DOHH2 (cell line): ENCODE measurements at regions not wholly inside any gene's neighbourhood (a gene's known extent, or its start where the extent isn't known, plus 50 kb on each side); places are given as distances from the start of the nearest gene placed in this dataset.

Source experiments
- EZH2phosphoT487 ChIP-seq: fragments of 200-600 bp; sonication (generic); IDR thresholded peaks from 2 replicates; pipeline ENCODE4 v1.6.1; 2017; ENCODE audit warnings: borderline replicate concordance, mild to moderate bottlenecking, antibody characterized with exemption, low read length, moderate library complexity, mixed read lengths
- TF ChIP-seq, protein P1 (sequence below): fragments of 200-600 bp; sonication (generic); IDR thresholded peaks from one replicate; pipeline ENCODE4 v1.5.1; 2014; ENCODE audit warnings: antibody characterized with exemption, mild to moderate bottlenecking, low read depth, low read length; ENCODE audit not compliant: poor library complexity, severe bottlenecking

DNA sequence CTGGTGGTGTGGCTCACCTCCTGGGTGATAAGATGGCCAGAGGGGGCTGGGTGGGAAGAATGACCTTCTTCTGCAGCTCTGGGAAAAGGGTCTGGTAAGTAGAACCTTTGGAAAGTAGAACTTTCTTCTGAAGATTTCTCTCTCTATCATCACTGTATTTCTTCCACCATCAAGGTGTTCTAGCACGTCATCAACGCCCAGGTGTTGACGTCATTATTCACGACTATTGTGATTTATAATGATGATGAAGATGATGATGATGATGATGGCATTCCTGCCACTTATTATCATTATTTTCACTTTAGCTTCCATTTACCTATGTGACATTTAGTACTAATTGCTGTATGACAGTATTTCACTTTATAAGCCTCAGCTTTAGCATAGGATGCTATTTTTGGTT is 525.6 kb upstream of the ADARB2 start:
- TF ChIP-seq EZH2phosphoT487, result no peak
- TF ChIP-seq, protein P1, sequence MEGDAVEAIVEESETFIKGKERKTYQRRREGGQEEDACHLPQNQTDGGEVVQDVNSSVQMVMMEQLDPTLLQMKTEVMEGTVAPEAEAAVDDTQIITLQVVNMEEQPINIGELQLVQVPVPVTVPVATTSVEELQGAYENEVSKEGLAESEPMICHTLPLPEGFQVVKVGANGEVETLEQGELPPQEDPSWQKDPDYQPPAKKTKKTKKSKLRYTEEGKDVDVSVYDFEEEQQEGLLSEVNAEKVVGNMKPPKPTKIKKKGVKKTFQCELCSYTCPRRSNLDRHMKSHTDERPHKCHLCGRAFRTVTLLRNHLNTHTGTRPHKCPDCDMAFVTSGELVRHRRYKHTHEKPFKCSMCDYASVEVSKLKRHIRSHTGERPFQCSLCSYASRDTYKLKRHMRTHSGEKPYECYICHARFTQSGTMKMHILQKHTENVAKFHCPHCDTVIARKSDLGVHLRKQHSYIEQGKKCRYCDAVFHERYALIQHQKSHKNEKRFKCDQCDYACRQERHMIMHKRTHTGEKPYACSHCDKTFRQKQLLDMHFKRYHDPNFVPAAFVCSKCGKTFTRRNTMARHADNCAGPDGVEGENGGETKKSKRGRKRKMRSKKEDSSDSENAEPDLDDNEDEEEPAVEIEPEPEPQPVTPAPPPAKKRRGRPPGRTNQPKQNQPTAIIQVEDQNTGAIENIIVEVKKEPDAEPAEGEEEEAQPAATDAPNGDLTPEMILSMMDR, result no peak
